K562 (cell line): ENCODE measurements at regions not wholly inside any gene's neighbourhood (a gene's known extent, or its start where the extent isn't known, plus 50 kb on each side); places are given as distances from the start of the nearest gene placed in this dataset.

Experiments
- ATAC-seq: fragments of 200-7000 bp; cut with Tn5 transposase; 3 replicates; pipeline ENCODE4 v1.9.1; 2020; ENCODE audit warnings: moderate library complexity
- BruUV-seq: library from RNA; stranded (reverse); fragments of 400-500 nt; replicated peaks from 2 replicates; lab custom pipeline; 2021; lab: Mats Ljungman, UMichigan
- CTCF ChIA-PET: fragments of 300-600 bp; formaldehyde crosslinking; extraction: SDS; loops from one replicate; lab custom pipeline; 2021; ENCODE audit warnings: low intra/inter-chr PET ratio; lab: Yijun Ruan, JAX
- POLR2A ChIA-PET: fragments of 300-600, 350-650 bp; sonication (Branson Sonifier 250); formaldehyde crosslinking; extraction: SDS; loops from one replicate; lab custom pipeline; 2021; ENCODE audit warnings: antibody characterized with exemption, inconsistent platforms; lab: Yijun Ruan, JAX
- DNase-seq, 4 experiments: peaks; one replicate each; pipeline versions ENCODE4 v3.0.0 to v3.0.0-alpha.2; 2011 to 2018; ENCODE audit warnings: low spot score in 3 of 4, mixed read lengths in 3 of 4; ENCODE audit errors: extremely low read depth in 1 of 4
- FAIRE-seq: peaks from 2 replicates; lab custom pipeline; 2011; peaks lifted over from hg19 to GRCh38; lab: Jason Lieb, UNC
- H2AFZ ChIP-seq: 2 replicates; pipeline ENCODE4 v1.6.0; 2011; ENCODE audit warnings: low read depth, low read length, control low read depth, inconsistent platforms
- H3K27ac ChIP-seq: fragments of 200-600 bp; 3 replicates; pipeline ENCODE4 v1.8.0; 2011; ENCODE audit warnings: low read depth, mild to moderate bottlenecking, control low read depth, inconsistent platforms, low read length, moderate library complexity, mixed read lengths; ENCODE audit errors: extremely low read depth
- H3K27me3 ChIP-seq, 2 experiments: fragments of 300-600 bp in 1 of 2; 2 replicates in 1 of 2; 3 replicates in 1 of 2; pipeline versions ENCODE4 v1.6.0 to v1.8.0; 2011; ENCODE audit warnings: inconsistent platforms in 2 of 2, low read length in 2 of 2, mild to moderate bottlenecking in 1 of 2, mixed read lengths in 1 of 2, moderate library complexity in 1 of 2; ENCODE audit not compliant: control insufficient read depth in 2 of 2, insufficient read depth in 2 of 2
- H3K36me3 ChIP-seq: fragments of 300-600 bp; 3 replicates; pipeline ENCODE4 v1.8.0; 2011; ENCODE audit warnings: mild to moderate bottlenecking, low read length, inconsistent platforms; ENCODE audit not compliant: control insufficient read depth, insufficient read depth
- H3K4me1 ChIP-seq, 2 experiments: fragments of 200-600 bp in 1 of 2; replicated peaks in 1 of 2; 2 replicates in 1 of 2; 3 replicates in 1 of 2; pipeline versions ENCODE4 v1.5.1 to v1.8.0; 2011; ENCODE audit warnings: inconsistent platforms in 2 of 2, low read length in 2 of 2, mild to moderate bottlenecking in 1 of 2, mixed read lengths in 1 of 2, moderate library complexity in 1 of 2; ENCODE audit not compliant: control insufficient read depth in 2 of 2, insufficient read depth in 2 of 2
- H3K4me2 ChIP-seq: 2 replicates; pipeline ENCODE4 v1.6.1; 2011; ENCODE audit warnings: low read length, control low read depth, inconsistent platforms, mixed read lengths; ENCODE audit not compliant: insufficient read depth
- H3K4me3 ChIP-seq: fragments of 200-600 bp; sonication (generic), shearing (Covaris generic); 2 replicates; pipeline ENCODE4 v1.5.1; 2016; ENCODE audit warnings: control low read depth, inconsistent platforms
- H3K79me2 ChIP-seq: fragments of 200-600 bp; 3 replicates; pipeline ENCODE4 v1.8.0; 2011; ENCODE audit warnings: low read length, inconsistent platforms; ENCODE audit not compliant: control insufficient read depth, insufficient read depth
- H3K9ac ChIP-seq, 2 experiments: 2 replicates each; pipeline versions ENCODE4 v1.6.0 to v1.6.1; 2011; ENCODE audit warnings: low read depth in 2 of 2, low read length in 2 of 2, control low read depth in 1 of 2, inconsistent platforms in 1 of 2, mild to moderate bottlenecking in 1 of 2, mixed read lengths in 1 of 2; ENCODE audit not compliant: insufficient read depth in 1 of 2
- H3K9me1 ChIP-seq: one replicate; pipeline ENCODE4 v1.6.0; 2011; ENCODE audit warnings: inconsistent platforms, mild to moderate bottlenecking, low read length, moderate library complexity; ENCODE audit not compliant: control insufficient read depth, insufficient read depth
- H3K9me3 ChIP-seq: replicated peaks from 2 replicates; pipeline ENCODE4 v1.5.1; 2011; ENCODE audit warnings: low read depth, low read length, inconsistent platforms; ENCODE audit not compliant: control insufficient read depth, insufficient read depth
- H4K20me1 ChIP-seq: replicated peaks from 2 replicates; pipeline ENCODE4 v1.6.1; 2011; ENCODE audit warnings: low read length, inconsistent platforms, mixed read lengths; ENCODE audit not compliant: control insufficient read depth, insufficient read depth
- ARID1B ChIP-seq: fragments of 450-650 bp; IDR thresholded peaks from 2 replicates; pipeline ENCODE4 v1.6.1; 2016; ENCODE audit warnings: antibody characterized with exemption, mild to moderate bottlenecking, inconsistent platforms
- C11orf30 ChIP-seq: fragments of 450-650 bp; IDR thresholded peaks from 2 replicates; pipeline ENCODE4 v1.6.1; 2016; ENCODE audit warnings: low read depth, mild to moderate bottlenecking
- HBP1 ChIP-seq: fragments of 450-650 bp; formaldehyde crosslinking; IDR thresholded peaks from 2 replicates; pipeline ENCODE4 v1.4.0; 2022; ENCODE audit warnings: missing genetic modification characterization
- IFI16 ChIP-seq: fragments of 250-450 bp; sonication (Bioruptor Pico); IDR thresholded peaks from 2 replicates; pipeline ENCODE4 v2.1.2; 2022; ENCODE audit warnings: mild to moderate bottlenecking, inconsistent platforms
- MIER1 ChIP-seq: fragments of 450-650 bp; IDR thresholded peaks from 2 replicates; pipeline ENCODE4 v1.6.1; 2016; ENCODE audit warnings: antibody characterized with exemption, mild to moderate bottlenecking, low read depth
- MYNN ChIP-seq, 2 experiments: sonication (generic); formaldehyde crosslinking in 1 of 2; IDR thresholded peaks; 2 replicates each; pipeline versions ENCODE4 v1.5.0 to v1.6.1; 2016 to 2020; ENCODE audit warnings: antibody characterized with exemption in 1 of 2, missing genetic modification reagents in 1 of 2
- OTX1 ChIP-seq: fragments of 450-650 bp; formaldehyde crosslinking; IDR thresholded peaks from 2 replicates; pipeline ENCODE4 v1.4.0; 2022; ENCODE audit warnings: mild to moderate bottlenecking
- SPI1 ChIP-seq: IDR thresholded peaks from 2 replicates; pipeline ENCODE4 v1.6.1; 2011; ENCODE audit warnings: low read depth, low read length, control low read depth, borderline replicate concordance
- TCF7 ChIP-seq: sonication (generic); IDR thresholded peaks from 2 replicates; pipeline ENCODE4 v1.6.1; 2016; ENCODE audit warnings: antibody characterized with exemption, borderline replicate concordance
- THRB ChIP-seq: fragments of 450-650 bp; formaldehyde crosslinking; conservative IDR thresholded peaks from 2 replicates; pipeline ENCODE4 v1.4.0; 2022; ENCODE audit warnings: mild to moderate bottlenecking, missing genetic modification characterization
- ZBTB43 ChIP-seq: sonication (generic); formaldehyde crosslinking; IDR thresholded peaks from 2 replicates; pipeline ENCODE4 v1.8.0; 2023; ENCODE audit warnings: mild to moderate bottlenecking, missing genetic modification reagents
- ZBTB8A ChIP-seq: fragments of 450-650 bp; IDR thresholded peaks from 2 replicates; pipeline ENCODE4 v1.6.1; 2018; ENCODE audit warnings: mild to moderate bottlenecking, moderate library complexity; ENCODE audit not compliant: partially characterized antibody
- ZNF146 ChIP-seq: IDR thresholded peaks from one replicate; pipeline ENCODE4 v1.6.1; 2018; ENCODE audit warnings: missing compliant biosample characterization; ENCODE audit not compliant: unreplicated experiment
- ZNF175 ChIP-seq: fragments of 200-800 bp; sonication (Bioruptor generic); IDR thresholded peaks from 2 replicates; pipeline ENCODE4 v1.6.1; 2016; ENCODE audit warnings: low read depth, mild to moderate bottlenecking, missing genetic modification characterization, missing compliant biosample characterization
- WGBS: fragments of 100-300 bp; shearing (Covaris generic); methylation state at CpG from one replicate; pipeline ENCODE4 v1.1.6; 2016; ENCODE audit warnings: low coverage, mixed read lengths; ENCODE audit not compliant: insufficient coverage; ENCODE audit errors: missing lambda C conversion rate; 5-methylcytosine and 5-hydroxymethylcytosine counted together
- in situ Hi-C: fragments of 300-500 bp; cut with MboI; formaldehyde crosslinking; loops from 4 replicates; pipeline ENCODE4 v1.15.0; 2018; ENCODE audit warnings: inconsistent platforms, mixed read lengths
- intact Hi-C: fragments of 100-400 bp; cut with micrococcal nuclease; formaldehyde crosslinking; loops from 2 replicates; pipeline ENCODE4 v1.14.2; 2022

GRCh38 chr16:86073763-86074493, 175.0 kb downstream of the IRF8 start:
- FAIRE-seq (no peak), DNase-seq (no peak), ATAC-seq (no peak)
- in situ Hi-C loops (no loop called here), intact Hi-C loops (loop anchor here (2.0 kb wide), 1 partner anchor 447 kb away; no protein-coding TSS in a partner anchor)
- H2AFZ ChIP-seq, result no peak overlapping the region
- no peaks in the 10 kb centered on the region for H3K9me1 ChIP-seq
- H4K20me1 ChIP-seq, result peaks cover 13% of the 10 kb centered on the region
- no peaks in the 10 kb centered on the region for H3K36me3 ChIP-seq
- ChIA-PET POLR2A (no interaction called here), CTCF (interaction anchor here (2.0 kb wide), 1 partner anchor 446 kb away, joined by 14 read pairs; no protein-coding TSS in a partner anchor)
- H3K27me3 ChIP-seq, result peaks cover 29 to 66% of the 10 kb centered on the region in 2 experiments
- no peak overlapping the region for H3K4me2 ChIP-seq
- no peak overlapping the region for H3K4me3 ChIP-seq
- 2% methylated on average over 9 of the region's 9 CpGs for WGBS
- BruUV-seq, result no TSS peak
- no peaks in the 10 kb centered on the region for H3K79me2 ChIP-seq
- no peaks in the 10 kb centered on the region for H3K9me3 ChIP-seq
- no peak overlapping the region for H3K27ac ChIP-seq
- TF ChIP-seq ZNF175 (CRISPR knock-in tag), result no peak
- TF ChIP-seq HBP1 (CRISPR knock-in tag), result 0 out of 2 replicates have a peak, but pooled peaks have one; percentile 17
- TF ChIP-seq ZBTB43, result peak; percentile 97
- TF ChIP-seq SPI1, result no peak
- no peak for TF ChIP-seq ZBTB8A
- no peak for TF ChIP-seq IFI16 (CRISPR knock-in tag)
- no peak for TF ChIP-seq MIER1
- TF ChIP-seq OTX1, result 0 out of 2 replicates have a peak, but pooled peaks have one; percentile 34
- 0 out of 2 replicates have a peak, but pooled peaks have one; percentile 44 for TF ChIP-seq THRB
- no peak for TF ChIP-seq ZNF146
- TF ChIP-seq C11orf30, result no peak
- TF ChIP-seq ARID1B, result no peak
- peak; percentile 32; the same call in 1 of the 2 replicates for TF ChIP-seq MYNN (IDR thresholded peaks at IDR 0.05)
- no peak for TF ChIP-seq MYNN (CRISPR knock-in tag; IDR thresholded peaks at IDR 0.05)
- TF ChIP-seq TCF7, result no peak
- H3K9ac ChIP-seq, result no peak overlapping the region
- peaks cover 0 to 4% of the 10 kb centered on the region in 2 experiments; a peak in 1 of 5 replicates for H3K4me1 ChIP-seq
